SK-N-MC (cell line): ENCODE measurements at regions not wholly inside any gene's neighbourhood (a gene's known extent, or its start where the extent isn't known, plus 50 kb on each side); places are given as distances from the start of the nearest gene placed in this dataset.

Source experiments
- EZH2 ChIP-seq: fragments of 200-600 bp; sonication (generic); IDR thresholded peaks from one replicate; pipeline ENCODE4 v1.6.1; 2017; ENCODE audit warnings: antibody characterized with exemption
- POLR2AphosphoS5 ChIP-seq: IDR thresholded peaks from 2 replicates; pipeline ENCODE4 v1.6.1; 2012; ENCODE audit warnings: mild to moderate bottlenecking, low read depth, low read length, borderline replicate concordance

DNA sequence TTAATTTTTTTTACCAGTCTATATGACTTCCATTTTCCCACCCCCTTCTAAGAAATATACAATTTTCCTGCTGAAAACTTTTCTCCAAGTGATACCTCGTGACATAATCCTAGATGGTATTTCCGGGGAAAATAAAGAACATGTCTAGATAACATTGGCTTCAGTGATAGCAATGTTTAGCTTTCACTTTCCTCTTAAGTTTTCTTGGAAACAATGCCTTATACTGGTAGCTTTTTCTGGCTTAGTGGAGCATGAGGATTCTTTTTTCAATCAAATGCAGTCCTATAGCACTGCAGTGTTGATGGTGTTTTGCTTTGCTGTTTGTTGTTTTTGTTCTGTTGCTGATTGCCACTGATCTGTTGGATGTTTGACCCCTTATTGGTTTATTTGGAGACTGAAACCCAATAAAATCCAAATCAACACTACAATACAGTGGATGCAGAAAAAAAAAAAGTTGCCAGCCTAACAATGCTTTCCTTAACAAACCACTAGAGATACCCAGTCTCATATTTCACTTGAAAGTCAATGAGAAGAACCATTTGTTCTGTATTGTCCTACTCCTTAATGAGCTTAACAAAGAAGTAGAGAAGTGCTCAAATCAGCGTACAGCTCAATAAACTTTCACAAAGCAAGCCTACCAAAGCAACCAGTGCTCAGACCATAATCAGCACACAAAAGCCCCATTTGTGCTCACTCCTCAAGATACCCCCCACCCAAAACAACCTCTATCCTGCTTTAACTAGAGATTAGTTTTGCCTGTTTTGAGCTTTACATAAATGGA, 74.2 kb upstream of the GRAMD2B start:
- TF ChIP-seq POLR2AphosphoS5: no peak
- TF ChIP-seq EZH2: no peak
